Endothelial cell of hepatic sinusoid (primary cell): ENCODE measurements at regions not wholly inside any gene's neighbourhood (a gene's known extent, or its start where the extent isn't known, plus 50 kb on each side); places are given as distances from the start of the nearest gene placed in this dataset.
"Not testable (repeated sequence)": the region's sequence is repeated elsewhere in the genome, so short reads cannot be mapped to it uniquely, and the experiment has no call there.

Experiments
- in situ Hi-C: cut with HindIII; loops from 2 replicates; pipeline ENCODE4 v1.10.0; 2017; ENCODE audit warnings: low sequenced_read_pairs

DNA sequence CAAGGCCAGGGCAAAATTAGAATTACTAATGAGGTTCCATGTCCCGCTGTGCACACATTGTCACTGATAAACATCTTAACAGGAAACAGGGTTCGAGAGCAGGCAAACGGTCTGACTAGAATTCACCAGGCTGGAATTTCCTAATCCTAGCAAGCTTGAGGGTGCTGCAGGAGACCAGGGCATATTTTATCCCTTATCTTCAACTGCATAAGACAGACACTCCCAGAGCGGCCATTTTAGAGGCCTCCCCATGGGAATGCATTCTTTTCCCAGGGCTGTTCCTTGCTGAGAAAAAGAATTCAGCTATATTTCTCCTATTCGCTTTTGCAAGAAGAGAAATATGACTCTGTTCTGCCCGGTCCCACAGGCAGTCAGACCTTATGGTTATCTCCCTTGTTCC lies 282.5 kb upstream of the TACR3 start:
- in situ Hi-C loops = not testable (repeated sequence)

DNA sequence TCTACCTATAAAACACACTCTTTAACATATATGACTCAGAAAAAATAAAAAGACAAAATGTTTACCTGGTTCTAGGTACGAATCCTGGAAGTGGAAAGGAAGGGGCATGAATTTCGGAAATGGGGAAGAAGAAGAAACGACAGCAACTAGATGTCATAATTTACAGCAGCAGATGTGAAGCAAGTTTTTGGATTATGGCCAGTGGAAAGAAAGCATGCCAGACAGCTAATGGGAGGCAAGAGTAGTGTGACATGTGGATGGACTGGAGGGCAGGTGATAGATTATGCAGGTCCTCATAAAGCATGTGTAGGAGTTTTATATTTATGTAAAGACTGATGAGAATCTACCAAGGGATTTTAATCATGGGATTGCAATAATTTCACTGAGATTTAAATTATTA lies 279.0 kb upstream of the TACR3 start:
- in situ Hi-C loops = no loop called here

DNA sequence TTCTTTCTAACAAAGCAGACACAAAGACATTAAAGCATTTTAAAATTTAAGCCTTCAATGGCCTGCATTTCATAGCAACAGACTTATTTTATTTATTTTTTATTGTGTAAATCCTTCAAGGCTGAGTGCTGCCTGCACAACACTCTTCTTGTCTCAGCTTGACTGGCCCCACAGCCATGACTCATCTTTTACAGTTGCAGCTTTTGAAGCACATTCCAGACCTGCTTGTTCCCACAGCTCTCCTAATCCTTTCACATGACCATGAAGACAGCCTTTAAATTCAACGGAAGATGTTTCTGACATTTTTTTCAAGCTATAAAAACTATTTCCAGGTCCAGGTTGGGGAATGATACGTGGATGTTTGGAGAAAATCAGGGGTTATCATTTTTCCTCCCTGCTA lies 276.9 kb upstream of the TACR3 start:
- in situ Hi-C loops = no loop called here

DNA sequence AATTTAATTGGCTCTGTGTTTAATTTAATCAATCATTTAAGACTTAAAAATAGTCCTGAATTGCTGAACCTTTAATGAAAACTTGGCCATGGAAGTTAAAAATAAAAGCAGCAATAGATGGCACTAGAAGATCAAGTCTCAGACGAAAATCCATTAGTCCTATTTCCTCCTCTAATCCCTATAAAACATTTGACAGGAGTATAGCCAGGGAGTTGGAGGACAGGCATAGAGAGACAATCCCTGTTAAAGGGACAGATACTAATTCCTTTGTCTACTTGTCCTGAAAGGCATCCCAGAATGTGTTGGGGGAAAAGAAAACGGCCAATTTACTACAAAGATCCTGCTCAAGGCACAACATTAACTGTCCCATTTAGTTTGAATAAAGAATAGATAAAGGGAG lies 276.3 kb upstream of the TACR3 start:
- in situ Hi-C loops = no loop called here

DNA sequence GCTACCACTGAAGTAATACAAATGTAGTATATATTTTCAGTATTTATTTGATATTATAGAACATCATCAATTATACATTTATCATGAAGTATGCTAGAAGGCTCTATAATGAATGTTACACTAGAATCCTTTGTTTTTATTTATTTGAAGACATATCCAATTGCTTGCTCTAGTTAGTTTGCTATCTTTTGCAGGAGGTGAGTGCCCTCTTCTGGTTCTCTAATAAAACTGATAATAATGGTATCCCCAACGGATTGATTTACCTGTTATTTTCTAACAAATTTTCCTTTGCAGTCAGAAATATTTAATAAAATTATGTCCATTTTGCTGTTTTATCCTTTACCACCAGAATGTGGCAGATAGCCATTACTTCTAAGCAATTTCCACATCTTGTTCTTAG lies 274.3 kb upstream of the TACR3 start:
- in situ Hi-C loops = no loop called here

DNA sequence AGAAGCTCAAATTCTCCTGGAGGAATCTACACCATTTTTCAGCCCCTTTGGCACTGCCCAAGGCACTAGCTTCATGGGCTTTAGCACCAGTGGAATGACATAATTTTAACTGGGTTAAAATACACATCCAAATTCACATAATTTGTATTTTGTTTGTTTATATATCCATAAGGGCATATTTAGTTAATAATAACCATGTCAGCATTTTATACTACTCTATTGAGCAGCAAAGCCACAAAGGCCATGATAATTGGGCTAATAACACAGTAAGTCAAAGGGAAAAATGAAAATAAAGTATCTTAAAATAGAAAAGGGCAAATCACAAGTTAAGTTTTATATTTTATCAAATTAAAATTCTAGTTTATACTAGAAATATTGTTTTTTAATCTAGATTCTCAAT lies 262.7 kb upstream of the TACR3 start:
- in situ Hi-C loops = no loop called here

DNA sequence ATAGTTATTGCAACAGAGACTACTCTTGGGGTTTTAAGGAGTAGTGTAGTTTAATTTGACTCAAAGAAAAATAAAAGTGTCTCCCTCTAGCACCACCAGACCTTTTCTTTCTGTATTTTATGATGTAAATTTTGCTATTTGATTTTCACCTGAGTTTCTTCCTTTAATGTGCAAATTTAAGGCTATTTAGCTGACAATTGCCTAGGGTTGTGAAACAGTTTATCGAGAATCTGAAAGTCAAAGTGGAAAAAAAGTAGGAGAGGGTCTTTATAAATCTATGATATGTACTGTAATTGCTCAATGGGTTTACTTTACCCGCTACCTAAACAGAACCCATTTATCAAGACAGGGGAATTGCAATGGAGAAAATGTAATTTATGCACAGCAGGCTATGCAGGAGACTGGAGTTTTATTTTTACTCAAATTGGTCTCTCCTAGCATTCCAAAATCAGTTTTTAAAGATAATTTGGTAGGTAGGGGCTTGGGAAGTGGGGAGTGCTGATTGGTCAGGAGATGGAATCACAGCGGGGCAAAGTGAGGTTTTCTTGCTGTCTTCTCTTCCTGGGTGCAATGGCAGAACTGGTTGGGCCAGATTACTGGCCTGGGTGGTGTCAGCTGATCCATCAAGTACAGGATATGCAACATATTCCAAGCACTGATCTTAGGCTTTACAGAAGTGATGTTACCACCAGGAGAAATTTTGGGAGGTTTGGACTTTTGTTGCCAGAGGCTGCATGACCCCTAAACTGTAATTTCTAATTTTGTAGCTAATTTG lies 228.6 kb upstream of the TACR3 start:
- in situ Hi-C loops = no loop called here

DNA sequence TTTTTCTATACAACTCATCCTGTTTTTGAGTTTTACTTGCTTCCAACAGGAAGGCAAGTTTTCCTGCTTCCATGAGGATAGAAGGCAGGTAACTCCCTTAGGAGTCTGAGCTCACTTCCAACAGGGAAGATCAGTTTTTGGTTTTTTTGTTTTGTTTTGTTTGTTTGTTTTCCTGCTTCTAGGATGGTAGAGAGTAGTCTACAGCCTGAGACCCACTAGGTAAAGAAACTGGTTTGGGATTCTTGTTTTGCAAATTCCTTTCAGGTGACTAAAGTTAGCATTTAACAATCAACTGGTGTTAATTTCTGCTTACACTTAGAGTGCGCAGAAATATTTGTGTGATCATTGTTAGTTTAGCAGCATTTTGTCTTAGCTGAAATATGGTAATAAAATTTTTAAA lies 227.8 kb upstream of the TACR3 start:
- in situ Hi-C loops = no loop called here

DNA sequence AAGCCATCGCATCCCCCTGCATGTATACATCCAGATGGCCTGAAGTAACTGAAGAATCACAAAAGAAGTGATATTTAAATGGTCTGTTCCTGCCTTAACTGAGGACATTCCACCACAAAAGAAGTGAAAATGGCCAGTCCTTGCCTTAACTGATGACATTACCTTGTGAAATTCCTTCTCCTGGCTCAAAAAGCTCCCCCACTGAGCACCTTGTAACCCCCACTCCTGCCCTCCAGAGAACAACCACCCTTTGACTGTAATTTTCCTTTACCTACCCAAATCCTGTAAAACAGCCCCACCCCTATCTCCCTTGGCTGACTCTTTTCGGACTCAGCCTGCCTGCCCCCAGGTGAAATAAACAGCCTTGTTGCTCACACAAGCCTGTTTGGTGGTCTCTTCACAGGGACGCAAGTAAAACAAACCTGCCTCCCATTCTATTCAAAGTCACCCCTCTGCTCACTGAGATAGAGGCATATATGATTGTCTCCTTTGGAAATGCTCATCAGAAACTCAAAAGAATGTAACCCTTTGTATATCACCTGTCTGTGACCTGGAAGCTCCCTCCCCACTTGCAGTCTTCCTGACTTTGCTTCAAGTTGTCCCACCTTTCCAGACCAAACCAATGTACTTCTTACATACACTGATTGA lies 227.0 kb upstream of the TACR3 start:
- in situ Hi-C loops = not testable (repeated sequence)

DNA sequence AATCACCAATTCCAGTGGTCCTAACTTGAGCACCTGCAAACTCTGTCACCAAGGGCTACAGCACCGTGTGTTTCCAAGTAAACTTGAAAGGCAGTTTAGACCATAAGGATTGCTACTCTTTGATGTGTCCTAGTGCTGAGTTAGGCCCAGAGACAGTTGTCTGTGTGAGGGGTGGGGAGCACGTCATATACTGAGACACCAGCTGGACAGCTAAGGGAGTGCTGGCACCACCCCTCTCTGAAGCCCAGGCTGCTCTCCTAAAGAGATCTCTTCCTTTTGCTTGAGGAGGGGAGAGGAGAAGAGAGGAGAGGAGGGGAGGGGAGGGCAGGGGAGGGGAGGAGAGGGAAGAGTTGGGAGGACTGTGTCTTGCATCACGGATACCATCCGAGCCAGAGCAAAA lies 218.7 kb upstream of the TACR3 start:
- in situ Hi-C loops = no loop called here

DNA sequence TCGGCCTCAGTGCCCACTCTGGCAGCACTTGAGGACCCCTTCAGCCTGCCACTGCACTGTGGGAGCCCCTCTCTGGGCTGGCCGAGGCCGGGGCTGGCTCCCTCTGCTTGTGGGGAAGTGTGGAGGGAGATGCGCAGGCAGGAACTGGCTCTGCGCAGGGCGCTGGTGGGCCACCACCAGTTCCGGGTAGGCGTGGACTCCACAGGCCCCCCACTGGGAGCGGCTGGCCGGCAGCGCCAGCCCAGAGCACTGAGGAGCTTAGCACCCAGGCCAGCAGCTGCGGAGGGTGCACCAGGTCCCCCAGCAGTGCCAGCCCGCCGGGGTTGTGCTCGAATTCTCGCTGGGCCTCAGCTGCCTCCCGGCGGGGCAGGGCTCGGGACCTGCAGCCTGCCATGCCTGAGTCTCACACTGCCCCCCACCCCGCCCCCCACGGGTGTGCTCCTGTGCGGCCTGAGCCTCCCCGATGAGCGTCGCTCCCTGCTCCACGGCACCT lies 216.9 kb upstream of the TACR3 start:
- in situ Hi-C loops = no loop called here

DNA sequence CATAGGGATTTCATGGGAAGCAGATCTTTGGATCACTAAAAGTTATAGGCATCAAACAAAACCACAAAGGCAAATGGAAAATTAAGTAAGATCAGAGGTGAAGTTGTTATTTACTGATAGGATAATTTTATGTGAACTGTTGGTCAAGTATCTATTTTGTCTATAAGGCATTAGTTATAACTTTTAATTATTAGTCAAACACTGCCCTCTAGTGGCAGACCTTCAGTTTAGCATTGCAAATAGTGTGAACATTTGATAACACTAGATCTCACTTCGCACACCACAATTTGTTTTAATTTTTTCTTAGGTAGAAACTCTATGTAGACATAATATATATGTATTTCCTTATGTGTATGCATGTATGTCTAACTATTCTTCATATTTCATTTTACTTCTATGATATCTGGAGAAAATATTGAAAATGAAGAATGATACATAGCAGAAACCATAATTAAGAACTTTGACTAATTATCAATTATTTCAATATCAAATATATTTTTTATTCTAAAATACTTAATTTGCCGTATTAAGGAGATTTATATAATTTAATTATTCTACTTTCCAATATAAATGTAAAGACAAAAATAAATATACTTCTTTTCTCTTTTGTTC lies 214.5 kb upstream of the TACR3 start:
- in situ Hi-C loops = no loop called here

DNA sequence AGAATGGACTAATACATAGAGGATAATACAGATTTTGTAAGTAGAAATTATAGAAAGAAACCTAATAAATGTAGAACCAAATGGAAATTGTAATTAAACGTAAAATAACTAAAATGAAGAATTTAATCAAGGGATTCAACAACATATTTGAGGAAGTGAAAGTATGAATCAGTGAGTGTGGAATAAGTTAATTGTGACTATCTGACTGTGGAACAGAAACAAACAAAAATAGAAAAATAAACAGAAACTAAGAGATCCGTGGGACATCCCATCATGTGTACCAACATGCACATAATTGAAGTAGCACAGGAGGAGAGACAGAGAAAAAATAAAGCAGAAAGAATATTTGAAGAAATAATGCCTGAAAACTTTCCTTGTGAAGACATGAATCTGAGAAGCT lies 208.6 kb upstream of the TACR3 start:
- in situ Hi-C loops = no loop called here

DNA sequence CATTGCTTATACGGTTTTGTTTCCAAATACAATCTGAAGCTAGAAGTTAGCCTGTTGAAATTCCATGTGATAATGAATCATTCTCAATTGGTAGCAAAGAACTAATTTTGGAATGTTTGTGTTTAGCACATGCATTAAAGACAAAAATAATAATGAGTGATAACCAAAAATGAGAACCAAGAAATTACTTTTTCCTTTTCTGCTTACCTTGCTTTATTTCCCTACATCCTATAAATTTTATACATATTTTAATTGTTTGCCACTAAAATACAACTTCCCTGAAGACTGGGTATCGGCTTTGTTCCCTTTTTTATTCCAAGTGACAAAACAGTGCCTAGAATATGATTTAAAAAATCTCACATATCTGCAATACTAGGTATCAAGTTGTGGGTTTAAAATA lies 203.8 kb upstream of the TACR3 start:
- in situ Hi-C loops = no loop called here

DNA sequence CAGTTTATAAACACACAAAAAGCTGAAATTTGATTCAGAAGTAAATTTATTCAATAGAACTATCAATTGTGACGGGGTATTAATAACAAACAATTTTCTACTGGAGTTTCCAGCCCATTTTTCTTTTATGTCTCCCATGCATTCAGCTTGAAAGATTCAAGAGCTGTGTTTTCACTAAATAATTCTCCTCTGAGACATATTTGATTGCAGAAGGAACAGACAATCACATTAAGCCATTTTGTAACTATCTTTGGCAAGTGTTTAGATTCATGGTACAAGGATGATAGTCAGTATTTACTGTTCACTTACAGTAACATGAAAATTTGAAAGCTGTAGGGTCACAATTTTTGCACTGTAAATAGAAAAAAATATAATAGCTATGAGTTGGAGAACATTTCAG lies 198.4 kb upstream of the TACR3 start:
- in situ Hi-C loops = no loop called here

DNA sequence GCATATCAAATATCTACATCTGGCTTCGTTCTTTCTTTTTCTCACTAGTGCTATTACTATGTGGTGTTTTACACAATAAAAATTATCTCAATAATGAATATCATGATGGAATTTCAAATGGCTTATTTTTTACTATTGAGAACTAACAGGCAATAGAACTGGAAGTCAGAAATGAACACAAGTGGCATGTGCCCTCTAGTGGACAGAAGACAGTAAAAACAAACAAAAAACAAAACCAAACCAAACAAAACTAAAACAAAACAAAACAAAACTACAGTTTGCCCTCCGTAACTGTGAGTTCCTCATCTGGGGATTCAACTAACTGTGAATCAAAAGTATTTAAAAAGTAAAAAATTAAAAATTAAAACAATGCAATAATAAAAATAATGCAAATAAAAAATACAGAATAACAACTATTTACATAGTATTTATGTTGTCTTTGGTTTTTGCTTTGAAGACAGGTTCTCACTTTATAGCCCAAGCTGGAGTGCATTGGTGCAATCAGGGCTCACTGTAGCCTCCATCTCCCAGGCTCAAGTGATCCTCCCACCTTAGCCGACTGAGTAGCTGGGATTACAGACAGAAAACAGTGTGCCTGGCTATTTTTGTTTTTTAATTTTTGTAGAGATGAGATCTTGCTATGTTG lies 195.6 kb upstream of the TACR3 start:
- in situ Hi-C loops = no loop called here

DNA sequence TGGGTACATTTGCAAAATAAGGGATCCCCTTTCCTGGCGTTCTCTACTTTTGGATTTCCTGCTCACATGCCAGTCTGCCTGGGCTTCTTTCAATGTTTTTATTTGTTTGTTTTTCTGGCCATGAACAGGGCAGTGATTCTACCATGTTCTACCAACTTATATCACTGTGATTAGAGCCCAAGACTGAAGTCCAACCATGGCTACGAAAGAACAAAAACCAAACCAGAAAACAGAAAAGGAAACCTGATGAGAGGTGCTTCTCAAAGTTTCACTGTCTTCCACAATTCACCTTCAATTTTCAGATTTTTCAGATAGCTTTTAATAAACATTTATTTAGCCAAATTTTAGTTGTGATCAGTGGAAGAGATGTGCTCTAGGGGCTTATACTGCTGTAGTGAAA lies 187.6 kb upstream of the TACR3 start:
- in situ Hi-C loops = no loop called here

DNA sequence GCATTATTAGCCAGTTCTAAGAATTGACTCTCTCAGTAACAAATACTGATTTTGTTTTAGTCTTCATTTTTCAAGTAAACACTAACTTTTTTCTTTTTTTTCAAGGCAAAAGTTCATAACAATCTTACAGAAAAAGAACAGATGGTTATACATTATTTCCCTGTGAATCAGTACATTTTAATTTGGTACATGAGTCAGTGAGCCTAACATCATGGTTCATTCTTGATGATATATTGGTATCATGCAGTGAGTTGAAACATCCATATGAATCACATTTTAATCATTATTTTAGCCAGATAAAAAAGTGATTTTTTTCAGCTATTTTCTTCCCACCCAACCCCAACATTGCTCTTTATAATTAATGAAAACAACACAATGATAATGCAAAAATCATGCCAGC lies 184.3 kb upstream of the TACR3 start:
- in situ Hi-C loops = no loop called here

DNA sequence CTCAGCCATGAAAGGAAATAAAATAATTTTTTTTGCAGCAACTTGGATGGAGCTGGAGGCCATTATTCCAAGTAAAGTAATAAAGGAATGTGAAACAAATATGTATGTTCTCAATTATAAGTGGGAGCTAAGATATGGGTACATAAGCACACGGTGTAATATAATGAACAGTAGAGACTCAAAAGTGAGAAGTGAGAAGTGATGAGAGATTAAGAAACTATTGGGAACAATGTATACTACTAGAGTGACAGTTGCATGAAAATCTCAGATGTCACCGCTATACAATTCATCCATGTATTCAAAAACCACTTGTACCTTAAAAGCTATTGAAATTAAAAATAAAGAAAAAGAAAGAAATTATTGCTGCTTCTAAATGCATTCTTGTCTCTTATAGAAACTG lies 182.9 kb upstream of the TACR3 start:
- in situ Hi-C loops = no loop called here

DNA sequence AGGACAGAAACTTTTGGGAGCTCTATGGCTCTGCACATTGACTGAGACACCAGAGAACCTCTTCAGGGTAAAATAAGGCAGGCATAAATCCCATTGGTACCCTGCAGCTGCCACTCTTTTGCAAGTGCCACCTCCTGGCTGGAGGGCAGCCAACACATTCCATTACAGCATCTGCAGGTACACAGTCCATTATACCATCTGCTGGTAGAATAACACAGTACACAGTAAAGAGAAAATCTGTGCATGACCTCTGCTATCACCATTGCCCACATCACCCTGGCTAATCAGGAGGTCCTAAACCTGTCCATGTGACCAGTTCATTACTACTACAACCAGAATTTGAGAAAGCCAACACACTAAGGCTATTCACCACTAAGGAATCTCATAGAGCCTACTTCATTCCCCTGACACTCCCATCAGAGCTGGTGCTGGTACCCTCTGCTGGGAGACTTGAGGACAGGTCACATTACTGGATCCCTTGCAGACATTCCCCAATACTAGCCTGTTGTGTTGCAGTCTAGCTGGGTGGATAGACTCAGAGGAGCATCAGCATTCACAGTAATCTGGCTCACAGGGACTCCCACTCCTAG lies 176.2 kb upstream of the TACR3 start:
- in situ Hi-C loops = no loop called here

DNA sequence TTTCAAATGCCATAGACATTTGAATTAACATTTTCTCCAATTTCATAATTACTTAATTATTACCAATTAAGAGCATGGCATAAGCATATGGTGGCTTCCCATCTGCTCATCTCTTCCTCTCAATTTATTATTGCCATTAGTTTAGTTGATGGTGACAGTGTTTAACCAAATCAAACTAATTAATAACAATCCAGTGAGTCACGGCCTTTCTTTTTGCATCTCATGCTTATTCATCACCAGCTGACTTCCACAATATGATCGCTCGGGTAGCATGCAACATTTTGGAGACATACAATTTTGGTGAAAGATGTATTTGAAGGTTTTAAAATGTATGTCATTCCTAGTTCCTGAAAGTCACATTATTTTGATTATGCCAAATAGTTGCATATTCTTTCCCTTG lies 172.8 kb upstream of the TACR3 start:
- in situ Hi-C loops = no loop called here
